Pancreas (tissue), 10 donors: ENCODE measurements at regions not wholly inside any gene's neighbourhood (a gene's known extent, or its start where the extent isn't known, plus 50 kb on each side); places are given as distances from the start of the nearest gene placed in this dataset.

Source experiments
- ATAC-seq, 4 donors: fragments of 200-7000 bp; cut with Tn5 transposase; one replicate each; pipeline versions ENCODE4 v1.8.0 to v1.9.1; 2020; ENCODE audit warnings: mild to moderate bottlenecking in 4 of 4, moderate library complexity in 4 of 4
- DNase-seq, 6 donors: peaks; one replicate each; pipeline ENCODE4 v3.0.0-alpha.2; 2020
- FAIRE-seq: peaks from 2 replicates; lab custom pipeline; 2012; peaks lifted over from hg19 to GRCh38; lab: Jason Lieb, UNC
- H3K27ac ChIP-seq, 4 donors: fragments of 200-600 bp; sonication (generic); 1 replicate in 3 of 4; 2 replicates in 1 of 4; pipeline versions ENCODE4 v1.5.0 to v1.8.0; 2020
- H3K27me3 ChIP-seq, 4 donors: fragments of 200-600 bp; one replicate each; pipeline ENCODE4 v1.8.0; 2021
- H3K36me3 ChIP-seq, 3 donors: fragments of 200-600 bp; sonication (generic) in 1 of 3; one replicate each; pipeline versions ENCODE4 v1.5.0 to v1.8.0; 2020 to 2021
- H3K4me1 ChIP-seq, 3 donors: fragments of 200-600 bp; one replicate each; pipeline ENCODE4 v1.8.0; 2021
- H3K4me3 ChIP-seq, 4 donors: fragments of 200-600 bp; sonication (generic) in 2 of 4; one replicate each; pipeline versions ENCODE4 v1.5.0 to v1.8.0; 2020 to 2021
- H3K9me3 ChIP-seq, 4 donors: fragments of 200-600 bp; one replicate each; pipeline ENCODE4 v1.8.0; 2021
- WGBS, 2 donors: extraction: QIAGEN DNeasy Blood & Tissue Kit; methylation state at CpG; one replicate each; pipeline ENCODE4 v1.1.7; 2013; 5-methylcytosine and 5-hydroxymethylcytosine counted together
- intact Hi-C, 3 donors: fragments of 100-400 bp; cut with DNase I; formaldehyde crosslinking; loops; one replicate each; pipeline versions ENCODE4 v1.11.1 to v1.14.2; 2022
- TF ChIP-seq, protein P1 (sequence below), 4 donors: fragments of 200-600 bp; sonication (generic) in 3 of 4; IDR thresholded peaks; one replicate each; pipeline versions ENCODE4 v1.5.0 to v1.8.0; 2021; ENCODE audit warnings: antibody characterized with exemption in 4 of 4
- donor health status: healthy with polysubstance abuse.
- donor health status: DM: no; HTN: no; CAD: no; lungs with moderate emphysema.
- donor health status: DM: no; HTN: no; CAD: no.
- donor health status: control.
- donor health status: control.
- donor health status: Bipolar disorder and iron deficiency.
- donor health status: DM: yes; HTN: yes; CAD: no.
- donor health status: DM: no; HTN: no; CAD: no.
- donor health status: DM: no; HTN: no; CAD: no.
- donor health status: DM: yes; HTN: yes; CAD: no.

DNA sequence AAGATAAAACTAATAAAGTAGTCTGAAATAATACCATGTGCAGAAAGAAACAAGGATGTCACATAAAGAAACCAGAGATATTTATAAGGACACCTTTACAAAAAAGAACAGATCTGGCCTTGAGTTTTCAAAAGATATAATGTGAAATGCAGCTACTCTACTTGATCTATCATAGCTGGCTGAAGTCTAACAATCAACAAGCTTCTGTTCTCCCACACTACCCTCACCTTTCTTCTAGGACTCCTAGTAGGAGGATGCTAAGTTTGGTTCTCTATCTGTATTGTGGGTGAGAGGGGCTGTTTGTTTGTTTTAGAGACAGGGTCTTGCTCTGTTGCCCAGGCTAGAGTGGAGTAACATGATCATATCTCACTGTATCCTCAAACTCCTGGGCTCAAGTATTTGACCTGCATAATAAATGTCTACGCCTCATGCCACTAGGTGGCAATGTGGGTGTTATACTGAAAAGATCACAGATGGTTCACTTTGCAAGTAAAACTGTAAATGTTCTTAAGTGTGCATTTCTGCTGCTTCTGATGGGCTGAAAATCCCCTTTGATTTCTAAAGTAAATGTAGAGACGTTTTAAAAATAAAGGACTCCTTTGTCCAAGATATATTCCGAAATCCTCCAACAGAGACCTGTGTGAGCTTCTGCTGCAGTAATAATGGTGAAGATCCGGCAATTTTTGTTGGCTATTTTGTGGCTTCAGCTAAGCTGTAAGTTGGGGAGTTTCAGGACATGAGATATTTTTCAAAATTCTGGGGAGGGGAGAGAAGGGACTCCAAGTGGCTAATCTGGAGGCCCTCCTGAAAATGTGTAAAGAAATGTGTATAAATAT, 269.3 kb downstream of the DAD1 start:
- no peak for FAIRE-seq

DNA sequence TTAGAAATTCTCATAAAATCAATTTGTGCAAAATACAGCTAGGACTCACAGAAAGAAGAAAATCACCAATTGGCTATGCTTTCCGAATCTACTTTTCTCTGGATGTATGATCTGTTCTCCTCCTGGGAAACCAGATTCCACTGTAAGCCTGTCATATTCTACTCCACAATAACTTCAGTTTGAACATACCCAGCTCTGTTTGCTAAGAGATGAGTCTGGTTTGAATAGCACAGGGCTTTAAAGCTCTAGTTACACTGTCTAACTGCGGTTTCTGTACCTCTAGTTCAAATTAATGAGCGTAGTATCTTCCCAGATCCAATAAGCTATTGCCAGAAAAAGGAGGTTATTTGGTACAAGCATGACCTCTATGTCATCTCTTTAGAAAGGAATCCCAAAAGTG, 270.1 kb downstream of the DAD1 start:
- Histone ChIP-seq H3K27ac (no peak overlapping the region), H3K4me1 (no peaks in the 10 kb centered on the region), H3K27me3 (no peaks in the 10 kb centered on the region), H3K9me3 (no peaks in the 10 kb centered on the region), H3K4me3 (no peak overlapping the region), H3K36me3 (no peaks in the 10 kb centered on the region)
- ATAC-seq (no peak), DNase-seq (no peak), FAIRE-seq (no peak)
- 53 to 62% methylated on average over 3 of the region's 3 CpGs for WGBS, 2 donors
- TF ChIP-seq, protein P1, sequence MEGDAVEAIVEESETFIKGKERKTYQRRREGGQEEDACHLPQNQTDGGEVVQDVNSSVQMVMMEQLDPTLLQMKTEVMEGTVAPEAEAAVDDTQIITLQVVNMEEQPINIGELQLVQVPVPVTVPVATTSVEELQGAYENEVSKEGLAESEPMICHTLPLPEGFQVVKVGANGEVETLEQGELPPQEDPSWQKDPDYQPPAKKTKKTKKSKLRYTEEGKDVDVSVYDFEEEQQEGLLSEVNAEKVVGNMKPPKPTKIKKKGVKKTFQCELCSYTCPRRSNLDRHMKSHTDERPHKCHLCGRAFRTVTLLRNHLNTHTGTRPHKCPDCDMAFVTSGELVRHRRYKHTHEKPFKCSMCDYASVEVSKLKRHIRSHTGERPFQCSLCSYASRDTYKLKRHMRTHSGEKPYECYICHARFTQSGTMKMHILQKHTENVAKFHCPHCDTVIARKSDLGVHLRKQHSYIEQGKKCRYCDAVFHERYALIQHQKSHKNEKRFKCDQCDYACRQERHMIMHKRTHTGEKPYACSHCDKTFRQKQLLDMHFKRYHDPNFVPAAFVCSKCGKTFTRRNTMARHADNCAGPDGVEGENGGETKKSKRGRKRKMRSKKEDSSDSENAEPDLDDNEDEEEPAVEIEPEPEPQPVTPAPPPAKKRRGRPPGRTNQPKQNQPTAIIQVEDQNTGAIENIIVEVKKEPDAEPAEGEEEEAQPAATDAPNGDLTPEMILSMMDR (IDR thresholded peaks at IDR 0.05), result no peak
- intact Hi-C loops, result loop anchor here in 1 of 3 donors (10.0 kb wide), 1 partner anchor 56 kb away; no protein-coding TSS in a partner anchor

More for the DNA sequence above, 269.3 kb downstream of the DAD1 start:
- no peaks in the 10 kb centered on the region for H3K27me3 ChIP-seq
- H3K27ac ChIP-seq, result no peak overlapping the region
- peak in 4 of 6 donors; percentile 17 to 64 (median 30) for DNase-seq
- peak in 3 of 4 donors; percentile 83 to 87 (median 86) for ATAC-seq
- H3K36me3 ChIP-seq, result no peaks in the 10 kb centered on the region
- H3K9me3 ChIP-seq, result no peaks in the 10 kb centered on the region
- intact Hi-C loops, result loop anchor here in 2 of 3 donors (10.0 kb wide), 2 partner anchors 55 to 155 kb away; no protein-coding TSS in a partner anchor
- no peaks in the 10 kb centered on the region for H3K4me1 ChIP-seq
- TF ChIP-seq, protein P1 (IDR thresholded peaks at IDR 0.05), result peak; percentile 16 to 53 (median 42)
- 25 to 26% methylated on average over 4 of the region's 4 CpGs for WGBS, 2 donors
- H3K4me3 ChIP-seq, result no peak overlapping the region

DNA sequence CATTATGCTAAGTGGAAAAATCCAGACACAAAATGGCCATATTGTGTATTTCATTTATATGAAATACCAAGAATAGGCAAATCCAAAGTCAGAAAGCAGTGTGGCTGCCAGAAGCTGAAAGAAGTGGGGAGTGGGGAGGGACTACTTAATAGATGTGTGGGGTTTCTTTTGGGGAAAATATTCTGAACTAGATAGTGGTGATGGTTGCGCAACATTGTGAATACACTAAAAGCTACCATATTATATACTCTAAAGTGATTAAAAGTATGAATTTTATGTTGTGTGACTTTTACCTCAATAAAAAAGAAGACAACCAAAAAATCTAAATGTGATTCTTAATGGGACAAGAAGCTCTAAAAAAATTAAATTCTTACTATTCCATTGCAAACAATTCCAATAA, 272.6 kb downstream of the DAD1 start:
- FAIRE-seq, result no peak
- intact Hi-C loops, result loop anchor here in 1 of 3 donors (10.0 kb wide), 1 partner anchor 58 kb away; no protein-coding TSS in a partner anchor
- no peaks in the 10 kb centered on the region for H3K9me3 ChIP-seq
- H3K4me1 ChIP-seq, result no peaks in the 10 kb centered on the region
- ATAC-seq, result no peak
- 88 to 100% methylated on average over 1 of the region's 1 CpG for WGBS, 2 donors
- no peak overlapping the region for H3K4me3 ChIP-seq
- H3K27ac ChIP-seq, result no peak overlapping the region
- TF ChIP-seq, protein P1 (IDR thresholded peaks at IDR 0.05), result no peak
- no peaks in the 10 kb centered on the region for H3K27me3 ChIP-seq
- H3K36me3 ChIP-seq, result no peaks in the 10 kb centered on the region
- no peak for DNase-seq

DNA sequence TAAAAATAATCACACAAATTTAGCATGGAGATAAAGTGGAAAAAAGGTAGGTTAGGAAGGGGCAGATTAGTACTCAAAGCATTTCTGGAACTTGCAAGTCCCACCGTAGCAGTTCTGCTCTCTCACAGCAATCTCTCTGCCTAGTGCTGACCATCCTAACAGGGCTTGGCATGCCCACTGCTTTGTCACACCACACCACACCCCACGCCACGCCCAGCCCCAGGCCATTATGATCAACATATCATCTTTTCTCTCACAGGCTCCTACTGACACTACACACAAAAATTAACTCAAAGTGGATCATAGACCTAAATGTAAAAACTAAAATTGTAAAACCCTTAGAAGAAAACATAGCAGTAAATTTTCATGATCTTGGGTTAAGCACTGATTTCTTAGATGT, 273.7 kb downstream of the DAD1 start:
- Histone ChIP-seq H3K36me3 (no peaks in the 10 kb centered on the region), H3K9me3 (no peaks in the 10 kb centered on the region), H3K4me1 (no peaks in the 10 kb centered on the region), H3K4me3 (no peak overlapping the region), H3K27me3 (no peaks in the 10 kb centered on the region), H3K27ac (no peak overlapping the region)
- intact Hi-C loops, result loop anchor here in 1 of 3 donors (10.0 kb wide), 1 partner anchor 59 kb away; no protein-coding TSS in a partner anchor
- FAIRE-seq (no peak), DNase-seq (no peak), ATAC-seq (no peak)
- 53 to 55% methylated on average over 3 of the region's 3 CpGs for WGBS, 2 donors
- TF ChIP-seq, protein P1 (IDR thresholded peaks at IDR 0.05), result no peak
